ENCODE measurements at regions not wholly inside any gene's neighbourhood (a gene's known extent, or its start where the extent isn't known, plus 50 kb on each side); places are given as distances from the start of the nearest gene placed in this dataset.

DNA sequence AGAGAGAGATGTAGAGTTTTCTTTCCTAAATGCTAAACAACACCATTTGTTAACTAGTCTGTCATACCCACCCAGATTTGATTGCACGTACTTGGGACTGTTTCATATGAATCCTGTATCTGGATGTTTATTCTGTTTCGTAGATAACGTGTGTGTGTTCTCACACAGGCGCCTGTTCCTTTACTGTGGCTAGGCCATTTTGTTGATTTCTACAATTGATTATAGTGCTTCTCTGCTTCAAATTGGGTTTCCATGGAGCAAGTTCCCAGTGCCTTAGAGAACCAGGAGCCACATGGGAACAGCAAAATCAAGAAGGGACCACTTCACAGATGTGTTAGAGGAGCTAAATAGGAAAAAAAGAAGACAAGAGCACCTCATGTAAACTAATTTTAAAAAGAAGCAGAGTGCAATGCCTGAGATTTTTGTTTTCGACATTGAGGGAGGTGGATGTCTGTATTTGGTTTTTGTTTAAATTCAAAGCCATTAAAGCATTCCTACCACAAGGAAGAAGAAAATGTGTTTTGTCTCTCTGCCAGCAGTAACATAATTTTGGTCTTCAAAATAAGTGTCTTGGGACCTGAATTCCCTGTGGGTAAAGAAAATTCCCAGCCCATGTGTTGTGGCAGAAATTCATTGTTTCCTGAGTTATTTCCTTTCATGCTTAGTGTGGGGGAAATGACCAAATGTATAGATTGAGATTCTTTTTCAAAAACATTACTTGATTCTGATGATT is 424.0 kb upstream of the C2CD4B start:
- H3K4me3 Mint-ChIP-seq (ENCODE audit: unreplicated experiment) = no peak overlapping the region
- Histone ChIP-seq H3K27me3 (ENCODE audit: insufficient read depth, low read length) (no peaks in the 10 kb centered on the region), H3K4me3 (ENCODE audit: insufficient read depth, low read depth, low read length) (no peak overlapping the region), H3K4me1 (ENCODE audit: insufficient read depth, low read length) (peaks cover 16% of the 10 kb centered on the region), H4K20me1 (ENCODE audit: insufficient read depth, low read length) (no peaks in the 10 kb centered on the region), H2AFZ (ENCODE audit: low read depth, low read length) (no peak overlapping the region), H3K36me3 (ENCODE audit: insufficient read depth, low read length) (no peaks in the 10 kb centered on the region), H3K79me2 (ENCODE audit: insufficient read depth, low read length) (no peaks in the 10 kb centered on the region), H3K9me3 (ENCODE audit: insufficient read depth, low read depth, low read length) (no peaks in the 10 kb centered on the region), H3K27ac (ENCODE audit: low read depth, low read length) (no peak overlapping the region), H3K4me2 (ENCODE audit: low read length) (peak overlapping the region; percentile 35), H3K9ac (ENCODE audit: low read length) (no peak overlapping the region)
- DNase-seq (ENCODE audit: low read depth) (peak; percentile 64), FAIRE-seq (no peak)
- no peak overlapping the region for H3K27ac Mint-ChIP-seq (ENCODE audit: unreplicated experiment)
- TF ChIP-seq EZH2 (IDR thresholded peaks at IDR 0.05; ENCODE audit: insufficient read depth, low read length) (no peak), CTCF (IDR thresholded peaks at IDR 0.05; ENCODE audit: insufficient read depth, low read depth, low read length) (peak; percentile 11)
- peaks cover 5% of the 10 kb centered on the region for H3K36me3 Mint-ChIP-seq (ENCODE audit: low read depth, unreplicated experiment)
- peaks cover 25% of the 10 kb centered on the region for H3K4me1 Mint-ChIP-seq (ENCODE audit: low read depth, unreplicated experiment)
- H3K9me3 Mint-ChIP-seq (ENCODE audit: unreplicated experiment) = no peaks in the 10 kb centered on the region
- H3K27me3 Mint-ChIP-seq (ENCODE audit: low read depth, unreplicated experiment) = no peaks in the 10 kb centered on the region

DNA sequence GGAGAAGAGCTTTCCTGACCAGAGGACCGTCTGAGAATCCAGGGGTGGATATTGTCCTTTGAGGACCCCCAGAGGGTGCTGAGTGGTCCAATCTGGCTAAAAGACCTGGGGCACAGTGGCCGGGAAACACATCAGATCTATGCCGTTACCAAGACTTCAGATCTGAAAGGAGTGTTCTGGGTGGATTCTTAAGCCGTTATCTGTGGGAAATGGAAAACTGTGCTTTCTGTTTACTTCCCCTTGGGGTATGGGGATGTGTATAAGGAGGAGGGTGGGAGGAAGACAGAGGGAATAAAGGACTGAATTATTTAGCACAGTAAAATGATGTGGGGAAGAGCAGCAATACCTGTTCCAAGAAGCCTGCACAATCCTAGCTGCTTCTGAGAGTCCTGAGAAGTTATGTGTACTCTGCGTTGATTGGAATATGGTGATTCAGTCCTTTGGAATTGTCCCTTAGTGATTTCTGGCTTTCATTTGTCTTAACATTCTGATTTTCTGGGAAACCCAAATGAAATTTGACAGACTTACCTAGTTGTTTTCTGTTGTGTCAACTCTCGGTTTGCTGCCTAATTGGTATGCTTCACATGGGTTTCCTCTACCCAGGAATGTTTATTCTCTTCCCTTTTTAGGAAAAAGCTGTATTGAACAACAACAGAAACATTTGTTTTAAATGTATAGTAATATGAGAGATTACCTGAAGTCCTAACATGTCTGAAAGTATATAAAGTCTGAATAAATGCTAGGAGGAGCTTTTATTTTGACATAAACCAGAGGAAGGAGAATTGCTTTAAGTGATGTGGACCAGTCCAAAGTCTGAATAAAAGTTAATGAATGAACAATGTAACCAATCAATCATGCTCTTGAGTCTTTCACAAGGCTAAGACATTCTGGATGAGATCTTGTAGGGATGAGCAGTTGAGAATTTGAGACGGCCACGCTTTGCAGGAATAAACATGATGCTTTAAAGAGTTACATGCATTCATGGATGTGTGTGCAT is 427.1 kb upstream of the C2CD4B start:
- no peaks in the 10 kb centered on the region for H4K20me1 ChIP-seq (ENCODE audit: insufficient read depth, low read length)
- H2AFZ ChIP-seq (ENCODE audit: low read depth, low read length) = no peak overlapping the region
- H3K4me1 ChIP-seq (ENCODE audit: insufficient read depth, low read length) = peaks cover 16% of the 10 kb centered on the region
- peak overlapping the region; percentile 22 for H3K9ac ChIP-seq (ENCODE audit: low read length)
- no peaks in the 10 kb centered on the region for H3K27me3 ChIP-seq (ENCODE audit: insufficient read depth, low read length)
- no peaks in the 10 kb centered on the region for H3K9me3 Mint-ChIP-seq (ENCODE audit: unreplicated experiment)
- no peak overlapping the region for H3K4me3 ChIP-seq (ENCODE audit: insufficient read depth, low read depth, low read length)
- H3K36me3 Mint-ChIP-seq (ENCODE audit: low read depth, unreplicated experiment) = peaks cover 8% of the 10 kb centered on the region
- no peaks in the 10 kb centered on the region for H3K27me3 Mint-ChIP-seq (ENCODE audit: low read depth, unreplicated experiment)
- no peaks in the 10 kb centered on the region for H3K36me3 ChIP-seq (ENCODE audit: insufficient read depth, low read length)
- no peaks in the 10 kb centered on the region for H3K9me3 ChIP-seq (ENCODE audit: insufficient read depth, low read depth, low read length)
- FAIRE-seq = peak; percentile 73
- peaks cover 23% of the 10 kb centered on the region for H3K4me1 Mint-ChIP-seq (ENCODE audit: low read depth, unreplicated experiment)
- no peak overlapping the region for H3K27ac Mint-ChIP-seq (ENCODE audit: unreplicated experiment)
- no peaks in the 10 kb centered on the region for H3K79me2 ChIP-seq (ENCODE audit: insufficient read depth, low read length)
- peak overlapping the region; percentile 56 for H3K4me2 ChIP-seq (ENCODE audit: low read length)
- DNase-seq (ENCODE audit: low read depth) = peak; percentile 53
- no peak overlapping the region for H3K27ac ChIP-seq (ENCODE audit: low read depth, low read length)
- no peak for TF ChIP-seq CTCF (IDR thresholded peaks at IDR 0.05; ENCODE audit: insufficient read depth, low read depth, low read length)
- no peak for TF ChIP-seq EZH2 (IDR thresholded peaks at IDR 0.05; ENCODE audit: insufficient read depth, low read length)
- no peak overlapping the region for H3K4me3 Mint-ChIP-seq (ENCODE audit: unreplicated experiment)
